GM12878 (cell line): ENCODE measurements at regions not wholly inside any gene's neighbourhood (a gene's known extent, or its start where the extent isn't known, plus 50 kb on each side); places are given as distances from the start of the nearest gene placed in this dataset.

ENCODE experiments used
- BHLHE40 ChIP-seq, 2 experiments: fragments of 450-650 bp in 1 of 2; IDR thresholded peaks; 2 replicates each; pipeline ENCODE4 v1.6.1; 2011 to 2017; ENCODE audit warnings: low read depth in 2 of 2, borderline replicate concordance in 1 of 2, improper control_type of control experiment in 1 of 2, low read length in 1 of 2, mild to moderate bottlenecking in 1 of 2
- CTCF ChIP-seq, 3 experiments: IDR thresholded peaks in 2 of 3; conservative IDR thresholded peaks in 1 of 3; 2 replicates each; pipeline ENCODE4 v1.5.1; 2011; ENCODE audit warnings: low read depth in 3 of 3, low read length in 3 of 3, mild to moderate bottlenecking in 3 of 3, control low read depth in 2 of 3, moderate library complexity in 2 of 3, inconsistent platforms in 1 of 3, mixed read lengths in 1 of 3; ENCODE audit not compliant: control insufficient read depth in 2 of 3, insufficient read depth in 1 of 3; ENCODE audit errors: extremely low read depth in 1 of 3
- HDGF ChIP-seq: fragments of 450-650 bp; IDR thresholded peaks from 2 replicates; pipeline ENCODE4 v1.6.1; 2016; ENCODE audit warnings: antibody characterized with exemption
- IRF3 ChIP-seq: fragments of 450-650 bp; IDR thresholded peaks from 2 replicates; pipeline ENCODE4 v1.6.1; 2014; ENCODE audit warnings: mild to moderate bottlenecking
- SREBF1 ChIP-seq: IDR thresholded peaks from 2 replicates; pipeline ENCODE4 v1.6.1; 2012; ENCODE audit warnings: mild to moderate bottlenecking, low read length
- ZNF274 ChIP-seq: IDR thresholded peaks from one replicate; pipeline ENCODE4 v1.8.0; 2011; ENCODE audit not compliant: insufficient read length, insufficient read depth

GRCh38 chr6:125679651-125680050 lies 69.8 kb upstream of the HEY2 start:
- TF ChIP-seq IRF3: no peak
- no peak for TF ChIP-seq ZNF274
- no peak for TF ChIP-seq HDGF
- TF ChIP-seq BHLHE40 (IDR thresholded peaks at IDR 0.05; ENCODE audit: borderline replicate concordance in 1 of 2, low read depth in 2 of 2, low read length in 1 of 2): no peak
- no peak for TF ChIP-seq CTCF (IDR thresholded peaks at IDR 0.05 in 2 of 3, conservative IDR thresholded peaks at IDR 0.05 in 1 of 3; ENCODE audit: control insufficient read depth in 2 of 3, extremely low read depth in 1 of 3, insufficient read depth in 1 of 3, low read depth in 3 of 3, low read length in 3 of 3)
- TF ChIP-seq SREBF1: no peak
